Right hindlimb (tissue), 1 donor: ENCODE measurements at regions not wholly inside any gene's neighbourhood (a gene's known extent, or its start where the extent isn't known, plus 50 kb on each side); places are given as distances from the start of the nearest gene placed in this dataset.

Source experiments
- DNase-seq: peaks from one replicate; pipeline ENCODE4 v3.0.0-alpha.2; 2018

DNA sequence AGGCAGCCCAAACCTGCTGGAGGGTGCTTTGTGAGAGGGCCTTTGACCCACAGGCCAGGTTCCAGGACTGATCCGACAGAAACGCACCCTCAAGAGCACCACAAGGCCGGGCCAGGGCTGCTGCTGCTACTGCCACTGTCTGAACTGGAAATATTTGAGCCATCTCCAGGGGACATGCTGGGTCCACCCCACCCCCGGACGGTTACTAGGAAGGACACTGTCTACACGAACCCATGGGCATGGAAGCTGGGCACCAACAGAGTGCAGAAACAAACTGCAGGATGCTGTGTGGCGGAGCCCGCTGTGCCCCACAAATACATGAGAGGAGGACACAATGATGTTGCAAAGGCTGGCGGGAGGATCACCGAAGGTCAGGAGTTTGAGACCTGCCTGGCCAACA is 283.7 kb downstream of the CTTN start:
- no peak for DNase-seq

GRCh38 chr11:70682760-70683159 is 284.4 kb downstream of the CTTN start:
- DNase-seq, result no peak

DNA sequence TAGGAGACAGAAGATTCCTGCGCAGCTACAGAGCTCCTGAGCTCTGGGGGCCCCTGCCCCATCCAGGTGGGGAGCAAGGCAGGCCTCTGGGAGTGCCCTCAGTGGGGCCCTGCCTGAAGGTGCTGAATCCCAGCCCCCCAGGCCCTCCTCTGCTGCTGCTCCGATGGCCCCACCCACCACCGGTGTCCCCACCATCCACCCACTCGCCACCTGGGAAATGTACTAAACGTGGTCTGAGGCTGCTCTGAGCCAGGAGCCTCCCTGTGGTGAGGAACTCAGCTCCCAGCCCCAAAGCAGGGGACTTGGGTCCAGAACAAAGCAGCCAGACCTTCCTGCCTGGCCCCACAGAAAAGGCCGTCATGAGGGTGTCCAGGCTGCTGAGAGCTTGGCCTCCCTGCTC is 289.4 kb downstream of the CTTN start:
- DNase-seq, result no peak

- DNase-seq, result no peak
Measured at GRCh38 chr11:70688142-70688541, 289.8 kb downstream of the CTTN start.

- no peak for DNase-seq
Measured at GRCh38 chr11:70689764-70690163, 291.4 kb downstream of the CTTN start.

- DNase-seq, result no peak
Measured at GRCh38 chr11:70692131-70692530, 293.8 kb downstream of the CTTN start.

DNA sequence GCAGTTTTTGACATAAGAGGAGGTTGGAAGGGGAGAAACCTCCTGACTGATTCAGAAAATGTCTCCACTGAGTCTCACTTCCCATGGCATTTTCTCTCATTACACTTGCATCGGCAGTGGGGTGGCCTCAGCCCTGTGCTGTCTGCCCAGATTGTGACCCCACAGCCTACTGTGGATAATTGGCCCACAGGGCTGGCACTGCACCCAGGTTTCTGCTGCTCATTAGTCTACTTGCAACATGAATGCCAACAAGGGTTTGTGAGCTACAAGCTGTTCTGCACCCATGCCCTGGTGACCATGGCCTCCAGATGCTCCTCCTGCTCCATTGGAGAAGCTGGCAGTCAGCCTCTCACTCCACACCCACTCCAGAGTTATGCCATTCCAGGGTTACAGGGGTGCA is 296.0 kb downstream of the CTTN start:
- DNase-seq, result no peak

DNA sequence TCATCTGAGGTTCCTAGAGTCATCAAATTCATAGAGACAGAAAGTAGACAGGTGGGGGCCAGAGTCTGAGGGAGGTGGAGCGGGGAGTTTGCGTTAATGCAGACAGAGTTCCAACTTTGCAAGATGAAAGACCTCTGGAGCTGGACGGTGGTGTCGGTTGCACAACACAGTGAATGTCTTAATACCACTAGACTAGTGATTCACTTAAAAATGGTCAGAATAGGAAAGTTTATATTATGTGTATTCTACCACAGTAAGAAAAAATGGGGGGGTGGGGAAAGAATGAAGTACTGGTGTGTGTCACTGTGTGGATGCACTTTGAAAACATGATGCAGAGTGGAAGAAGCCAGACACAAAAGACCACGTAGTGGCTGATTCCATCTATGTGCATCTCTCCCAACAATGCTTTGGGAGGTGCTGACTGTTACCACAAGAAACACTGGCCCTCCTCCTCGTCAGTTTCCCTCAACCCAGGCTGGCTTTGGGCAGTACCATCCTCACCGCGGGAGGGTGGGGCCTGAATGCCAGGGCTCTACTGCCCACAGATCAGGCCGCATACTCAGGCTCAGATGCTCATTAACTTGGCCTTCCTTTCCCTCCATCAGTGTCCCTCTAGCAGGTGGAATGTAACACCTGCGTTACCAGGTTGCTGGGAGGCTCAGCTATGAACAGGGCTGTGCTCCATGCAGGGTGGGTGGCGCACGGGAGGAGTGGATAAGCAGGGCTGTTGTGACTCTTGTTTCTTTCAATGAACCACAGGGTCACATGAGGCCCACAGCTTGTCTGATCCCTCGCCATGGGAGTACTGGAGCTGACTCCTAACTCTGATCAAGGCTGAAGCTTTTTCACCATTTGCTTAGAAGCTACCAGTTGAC is 297.0 kb downstream of the CTTN start:
- DNase-seq, result no peak

GRCh38 chr11:70696076-70696475 is 297.7 kb downstream of the CTTN start:
- DNase-seq, result no peak

- DNase-seq, result no peak
Measured at GRCh38 chr11:70696564-70696963, 298.2 kb downstream of the CTTN start.

DNA sequence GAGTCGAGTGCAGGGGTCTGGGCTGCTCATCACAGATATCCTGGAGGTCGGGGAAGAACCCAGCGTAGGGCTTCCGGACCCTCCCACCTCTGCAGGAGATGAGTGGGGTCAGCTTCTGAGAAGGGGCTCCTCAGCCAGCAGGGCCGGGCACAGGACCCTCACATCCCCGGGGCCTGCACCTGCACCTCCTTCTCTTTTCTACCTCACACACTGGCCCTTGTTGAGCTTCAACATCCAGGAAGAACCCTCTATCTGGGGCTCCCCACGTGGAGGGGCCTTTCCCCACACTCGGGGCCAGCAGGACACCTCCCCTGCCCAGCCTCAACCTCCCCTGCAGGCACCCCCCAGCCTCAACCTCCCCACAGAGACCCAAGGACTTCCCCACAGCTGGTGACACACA is 299.4 kb downstream of the CTTN start:
- DNase-seq, result no peak

DNA sequence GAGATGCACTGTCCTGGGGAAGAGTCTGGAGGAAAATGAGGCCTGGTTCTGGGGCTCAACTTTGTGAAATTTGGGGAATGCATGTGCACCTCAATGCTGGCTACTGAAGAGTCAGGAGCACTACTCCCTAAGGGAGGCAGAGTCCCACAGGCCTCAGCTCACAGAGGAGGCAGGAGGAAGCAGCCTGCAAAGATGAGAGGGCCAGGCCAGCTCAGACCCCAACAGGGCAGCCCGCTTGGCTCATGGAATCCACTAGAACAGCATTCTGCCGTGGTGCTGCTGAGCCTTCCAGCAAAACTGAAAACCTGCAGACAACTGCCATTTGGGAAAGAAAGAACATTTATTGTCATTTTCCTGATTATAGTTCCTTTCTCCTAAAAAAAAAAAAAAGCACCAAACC is 300.5 kb downstream of the CTTN start:
- no peak for DNase-seq

- DNase-seq, result no peak
Measured at GRCh38 chr11:70699294-70700221, 301.2 kb downstream of the CTTN start.

DNA sequence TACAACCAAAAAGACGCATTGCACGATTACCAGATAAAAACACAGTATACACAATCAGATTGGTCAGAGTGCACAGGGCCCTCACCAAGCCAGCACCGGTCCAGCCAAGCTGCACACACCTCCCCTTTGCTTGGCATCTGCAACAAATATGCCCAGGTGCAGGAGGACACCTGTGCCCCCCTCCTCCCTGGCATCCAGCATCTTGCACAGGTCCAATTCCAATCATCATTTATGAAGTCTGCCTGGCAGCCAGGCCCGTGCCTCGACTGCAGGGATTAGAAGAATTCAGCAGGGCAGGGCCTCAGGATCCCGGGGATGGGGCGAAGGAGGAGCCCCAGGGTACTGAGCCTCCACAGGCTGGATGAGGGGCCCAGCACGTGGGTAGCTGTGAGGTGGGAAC is 302.1 kb downstream of the CTTN start:
- no peak for DNase-seq

DNA sequence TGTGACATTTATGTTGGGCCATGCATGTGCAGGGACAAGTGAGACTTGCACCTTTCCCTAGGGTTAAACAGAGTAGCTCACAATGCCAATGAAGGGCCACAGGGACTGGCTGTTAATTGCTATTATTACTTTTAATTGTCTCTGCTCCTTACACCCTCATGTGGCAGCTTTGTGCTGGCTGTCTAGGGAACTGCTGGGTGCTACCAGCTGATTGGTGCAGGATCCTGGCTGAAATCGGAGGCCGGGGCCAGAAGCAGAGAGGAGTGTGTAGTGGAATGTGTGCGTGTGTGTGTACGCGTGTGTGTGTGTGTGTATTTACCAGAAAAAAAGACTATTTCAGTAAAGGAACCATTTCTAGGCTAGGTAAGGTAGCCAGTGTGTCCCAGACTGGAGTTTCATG is 302.5 kb downstream of the CTTN start:
- no peak for DNase-seq

- no peak for DNase-seq
Measured at GRCh38 chr11:70702040-70702648, 303.8 kb downstream of the CTTN start.

DNA sequence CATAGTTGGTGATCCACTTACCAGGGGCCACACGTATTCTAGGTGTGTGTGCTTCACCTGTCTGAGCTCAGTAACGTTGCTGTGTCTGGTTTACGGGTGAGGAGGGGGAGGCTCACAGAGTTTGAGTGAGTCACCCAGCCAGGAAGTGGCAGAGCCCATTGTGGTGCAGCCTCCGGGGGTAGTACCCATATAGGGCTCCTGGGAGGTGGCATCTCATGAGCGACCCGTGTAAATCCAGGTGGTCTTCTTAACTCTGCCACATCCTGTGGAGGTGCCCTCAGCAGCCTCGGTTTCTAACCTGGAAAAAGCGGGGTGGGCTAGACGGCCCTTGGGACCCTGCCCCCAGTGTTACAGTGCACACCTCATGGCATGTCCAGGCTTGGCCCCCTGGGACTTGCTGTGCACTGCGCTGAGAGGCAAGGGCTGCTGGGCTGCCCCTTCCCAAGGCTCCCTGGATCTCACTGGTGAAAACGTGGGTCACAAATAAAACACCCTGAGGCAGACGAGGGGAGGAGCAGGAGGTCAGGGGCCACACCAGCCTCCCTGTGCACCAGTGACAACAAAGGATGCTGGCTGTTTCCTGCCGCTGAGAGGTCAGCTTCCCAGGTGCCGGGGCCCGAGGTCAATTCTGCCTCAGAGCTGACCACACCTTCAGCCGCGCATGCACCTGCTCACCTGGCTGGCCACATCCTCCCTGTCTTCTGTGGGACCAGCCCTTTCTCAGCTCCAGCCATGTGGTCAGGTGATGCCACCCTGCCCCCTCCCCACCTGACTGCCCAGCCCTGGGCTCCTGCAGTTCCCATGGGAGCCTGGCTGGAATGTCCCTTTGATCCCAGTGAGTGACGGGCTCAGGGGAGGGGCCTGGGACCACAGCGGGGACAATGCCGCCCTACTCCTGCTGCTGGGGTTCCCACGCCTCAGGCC is 305.1 kb downstream of the CTTN start:
- DNase-seq, result peak; percentile 4

DNA sequence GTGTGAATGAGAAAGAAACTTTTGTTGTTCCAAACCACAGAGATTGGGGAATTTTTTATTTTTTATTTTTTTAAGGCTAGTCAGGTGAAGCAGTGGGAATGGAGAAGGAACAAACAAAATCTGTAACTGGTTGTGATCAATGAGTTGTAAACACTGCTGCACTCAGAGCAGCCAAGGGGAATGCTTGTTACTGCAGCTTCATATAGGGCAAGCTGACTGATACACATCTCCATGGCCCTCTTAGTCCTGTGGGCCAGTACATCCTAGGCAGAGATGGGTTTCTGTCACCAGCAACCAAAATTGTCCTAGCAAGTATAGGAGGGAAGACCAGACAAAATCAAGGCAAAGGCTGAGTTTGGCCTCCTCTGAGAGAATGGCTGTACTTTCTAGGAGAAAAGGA is 306.8 kb downstream of the CTTN start:
- DNase-seq, result no peak

DNA sequence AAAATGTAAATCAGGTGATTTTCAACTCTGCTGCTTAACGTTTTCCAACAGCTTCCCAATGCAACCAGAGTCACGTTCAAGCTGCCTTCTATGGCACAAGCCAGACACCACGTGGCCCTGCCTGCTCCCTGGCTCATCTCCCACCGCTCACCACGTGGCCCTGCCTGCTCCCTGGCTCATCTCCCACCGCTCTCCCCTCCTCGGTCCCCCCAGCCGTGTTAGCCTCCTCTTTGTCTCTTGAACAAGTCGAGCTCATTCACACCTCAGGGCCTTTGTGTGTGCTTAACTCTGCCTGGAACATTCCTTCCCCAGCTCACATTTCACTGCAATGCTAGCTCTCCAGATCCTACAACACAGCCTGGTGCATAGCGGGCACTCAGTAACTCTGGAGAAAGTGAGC is 307.6 kb downstream of the CTTN start:
- DNase-seq, result no peak

- no peak for DNase-seq
Measured at GRCh38 chr11:70707821-70708220, 309.5 kb downstream of the CTTN start.

GRCh38 chr11:70709596-70709995 is 311.3 kb downstream of the CTTN start:
- no peak for DNase-seq

DNA sequence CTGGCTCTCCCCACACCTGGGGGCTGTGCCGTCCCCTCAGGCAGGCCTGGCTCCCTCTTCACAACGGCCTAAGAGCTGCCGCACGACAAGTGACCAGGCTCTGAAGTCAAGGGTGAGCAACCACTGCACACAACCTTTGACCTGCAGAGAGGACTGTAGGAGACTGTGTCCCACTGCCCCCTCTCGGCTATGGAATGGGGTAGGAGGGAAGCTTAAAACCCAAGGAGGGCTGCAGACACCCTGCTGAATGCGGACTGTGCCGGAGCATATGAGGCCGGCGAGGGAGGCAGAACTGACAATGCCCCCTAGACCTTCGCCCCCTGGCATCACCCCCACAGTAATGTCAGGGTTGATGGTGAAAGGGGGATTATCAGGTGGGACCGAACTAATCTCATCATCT is 311.9 kb downstream of the CTTN start:
- no peak for DNase-seq
